D341Med (cell line): ENCODE measurements at regions not wholly inside any gene's neighbourhood (a gene's known extent, or its start where the extent isn't known, plus 50 kb on each side); places are given as distances from the start of the nearest gene placed in this dataset.

Experiments
- DNase-seq: peaks from one replicate; pipeline ENCODE4 v3.0.0; 2012; ENCODE audit warnings: low spot score

- DNase-seq: no peak
These were observed 172.9 kb downstream of the FNDC1 start for GRCh38 chr6:159342146-159342545.

- DNase-seq: no peak
These were observed 164.9 kb downstream of the FNDC1 start for GRCh38 chr6:159334068-159334467.

GRCh38 chr6:159331451-159331850 is 162.3 kb downstream of the FNDC1 start:
- DNase-seq: no peak

- no peak for DNase-seq
These were observed 159.9 kb downstream of the FNDC1 start for GRCh38 chr6:159329081-159329480.

GRCh38 chr6:159328052-159328451 is 158.9 kb downstream of the FNDC1 start:
- no peak for DNase-seq

GRCh38 chr6:159325476-159325875 is 156.3 kb downstream of the FNDC1 start:
- DNase-seq: no peak

- no peak for DNase-seq
These were observed 155.4 kb downstream of the FNDC1 start for GRCh38 chr6:159324596-159324995.
